Stomach (tissue), 8 donors: ENCODE measurements at regions not wholly inside any gene's neighbourhood (a gene's known extent, or its start where the extent isn't known, plus 50 kb on each side); places are given as distances from the start of the nearest gene placed in this dataset.
A peak's percentile ranks its signal among the peaks of the same experiment; 100 is the strongest.

Experiments used
- DNase-seq, 2 donors: peaks; one replicate each; pipeline versions ENCODE4 v3.0.0 to v3.0.0-alpha.2; 2013 to 2019
- H3K27ac ChIP-seq, 5 donors: fragments of 200-600 bp in 4 of 5; sonication (generic) in 4 of 5; one replicate each; pipeline ENCODE4 v1.5.1; 2013 to 2019; ENCODE audit warnings: mild to moderate bottlenecking in 1 of 5, moderate library complexity in 1 of 5
- H3K27me3 ChIP-seq, 3 donors: fragments of 200-600 bp; sonication (generic); one replicate each; pipeline ENCODE4 v1.5.1; 2017 to 2019; ENCODE audit warnings: mixed run types in 1 of 3
- H3K36me3 ChIP-seq, 4 donors: fragments of 200-600 bp; sonication (generic); 1 replicate in 3 of 4; 2 replicates in 1 of 4; pipeline ENCODE4 v1.5.1; 2016 to 2019
- H3K4me1 ChIP-seq, 4 donors: fragments of 200-600 bp; sonication (generic); one replicate each; pipeline ENCODE4 v1.5.1; 2016 to 2019
- H3K4me3 ChIP-seq, 4 donors: fragments of 200-600 bp; sonication (generic) in 3 of 4; one replicate each; pipeline ENCODE4 v1.5.1; 2016 to 2019; ENCODE audit warnings: mild to moderate bottlenecking in 1 of 4
- H3K9me3 ChIP-seq, 4 donors: fragments of 200-600 bp; sonication (generic); one replicate each; pipeline ENCODE4 v1.5.1; 2016 to 2019
- CTCF ChIP-seq, 7 experiments: fragments of 450-650 bp in 4 of 7; fragments of 200-600 bp in 3 of 7; sonication (generic) in 3 of 7; IDR thresholded peaks; one replicate each; pipeline ENCODE4 v1.5.1; 2016 to 2019; ENCODE audit warnings: antibody characterized with exemption in 7 of 7, control low read depth in 2 of 7, mild to moderate bottlenecking in 1 of 7
- EP300 ChIP-seq: sonication (generic); formaldehyde crosslinking; IDR thresholded peaks from one replicate; pipeline ENCODE4 v1.6.1; 2017; ENCODE audit warnings: antibody characterized with exemption
- POLR2A ChIP-seq, 4 donors: fragments of 450-650 bp; IDR thresholded peaks; one replicate each; pipeline ENCODE4 v1.6.1; 2016; ENCODE audit warnings: antibody characterized with exemption in 4 of 4, control low read depth in 2 of 4, mild to moderate bottlenecking in 1 of 4, moderate library complexity in 1 of 4
- POLR2AphosphoS5 ChIP-seq, 3 donors: sonication (generic); formaldehyde crosslinking; IDR thresholded peaks; one replicate each; pipeline ENCODE4 v1.6.1; 2016; ENCODE audit warnings: antibody characterized with exemption in 3 of 3
- WGBS, 5 donors: extraction: QIAGEN DNeasy Blood & Tissue Kit in 3 of 5; methylation state at CpG; one replicate each; pipeline versions ENCODE4 v1.1.5 to v1.1.7; 2013 to 2018; 5-methylcytosine and 5-hydroxymethylcytosine counted together
- intact Hi-C: fragments of 100-400 bp; cut with DNase I; formaldehyde crosslinking; loops from one replicate; pipeline ENCODE4 v1.15.1; 2023; ENCODE audit warnings: low total_unique reads
- donor health status: healthy with polysubstance abuse.
- donor health status: Bipolar disorder and iron deficiency.
- donor health status: healthy.

GRCh38 chr1:69148731-69149130, 419.0 kb upstream of the LRRC7 start:
- intact Hi-C loops, result no loop called here
- 64 to 78% (median 68%) methylated on average over 1 of the region's 1 CpG for WGBS, 5 donors

GRCh38 chr1:69157046-69157756, 410.5 kb upstream of the LRRC7 start:
- intact Hi-C loops, result no loop called here
- no peaks in the 10 kb centered on the region for H3K9me3 ChIP-seq
- no peaks in the 10 kb centered on the region for H3K36me3 ChIP-seq
- DNase-seq, result no peak
- no peak overlapping the region for H3K27ac ChIP-seq
- H3K27me3 ChIP-seq, result no peaks in the 10 kb centered on the region
- H3K4me1 ChIP-seq, result no peaks in the 10 kb centered on the region
- WGBS, 5 donors, result 90 to 100% (median 91%) methylated on average over 2 of the region's 2 CpGs
- no peak overlapping the region for H3K4me3 ChIP-seq
- no peak for TF ChIP-seq CTCF (IDR thresholded peaks at IDR 0.05)
- TF ChIP-seq POLR2AphosphoS5 (IDR thresholded peaks at IDR 0.05), result no peak
- TF ChIP-seq POLR2A (IDR thresholded peaks at IDR 0.05), result no peak
- no peak for TF ChIP-seq EP300

More at GRCh38 chr1:69148731-69149130, 419.0 kb upstream of the LRRC7 start:
- H3K4me1 ChIP-seq, result no peaks in the 10 kb centered on the region
- H3K27ac ChIP-seq, result no peak overlapping the region
- no peaks in the 10 kb centered on the region for H3K36me3 ChIP-seq
- TF ChIP-seq POLR2A (IDR thresholded peaks at IDR 0.05) (no peak), EP300 (no peak), POLR2AphosphoS5 (IDR thresholded peaks at IDR 0.05) (no peak), CTCF (IDR thresholded peaks at IDR 0.05) (no peak)
- no peaks in the 10 kb centered on the region for H3K27me3 ChIP-seq
- DNase-seq, result peak in 1 of 2 donors; percentile 52
- H3K9me3 ChIP-seq, result no peaks in the 10 kb centered on the region
- H3K4me3 ChIP-seq, result no peak overlapping the region

DNA sequence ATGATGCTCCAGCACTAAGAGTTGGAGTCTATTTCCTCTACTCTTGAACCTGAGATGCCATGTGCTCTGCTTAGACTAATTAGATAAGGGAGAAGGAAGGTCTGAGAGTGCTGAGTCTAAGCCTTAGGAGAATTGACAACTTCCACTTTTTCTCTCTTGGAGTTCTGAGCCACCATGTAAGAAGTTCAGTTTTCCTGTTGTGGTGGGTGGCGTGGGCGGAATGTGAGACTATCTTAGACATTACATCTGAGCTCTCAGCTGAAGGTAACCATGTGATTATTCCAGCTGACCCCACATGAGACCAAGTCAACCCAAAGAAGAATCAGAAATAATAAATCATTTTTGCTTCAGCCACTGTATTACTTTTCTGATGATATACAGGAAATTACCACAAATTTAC, 404.5 kb upstream of the LRRC7 start:
- no peak overlapping the region for H3K27ac ChIP-seq
- WGBS, 5 donors, result 92 to 95% (median 93%) methylated on average over 2 of the region's 2 CpGs

DNA sequence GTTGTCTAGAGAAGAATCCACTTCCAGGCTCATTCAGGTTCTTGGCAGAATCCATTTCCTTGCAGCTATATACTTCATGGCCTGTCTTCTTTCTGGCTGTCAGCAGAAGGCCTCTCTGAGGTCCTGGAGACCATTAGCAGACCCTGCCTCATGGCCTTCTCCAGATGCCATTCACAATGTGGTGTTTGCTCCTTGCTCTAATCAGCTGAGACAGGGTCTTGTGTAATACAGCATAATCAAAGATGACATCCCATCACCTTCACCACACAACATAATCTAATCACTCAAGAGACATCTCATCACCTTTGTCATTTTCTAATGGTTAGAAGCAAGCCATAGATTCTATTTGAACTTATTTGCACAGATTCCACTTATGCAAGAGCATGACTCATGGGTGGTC, 403.9 kb upstream of the LRRC7 start:
- DNase-seq, result no peak
- Histone ChIP-seq H3K27me3 (no peaks in the 10 kb centered on the region), H3K9me3 (no peaks in the 10 kb centered on the region), H3K36me3 (no peaks in the 10 kb centered on the region), H3K4me1 (no peaks in the 10 kb centered on the region), H3K27ac (no peak overlapping the region), H3K4me3 (no peak overlapping the region)
- intact Hi-C loops, result no loop called here
- no peak for TF ChIP-seq CTCF (IDR thresholded peaks at IDR 0.05)
- no peak for TF ChIP-seq POLR2AphosphoS5 (IDR thresholded peaks at IDR 0.05)
- TF ChIP-seq POLR2A (IDR thresholded peaks at IDR 0.05), result no peak
- TF ChIP-seq EP300, result no peak

More for the DNA sequence above, 404.5 kb upstream of the LRRC7 start:
- DNase-seq, result no peak
- Histone ChIP-seq H3K27me3 (no peaks in the 10 kb centered on the region), H3K9me3 (no peaks in the 10 kb centered on the region), H3K4me1 (no peaks in the 10 kb centered on the region), H3K36me3 (no peaks in the 10 kb centered on the region), H3K4me3 (no peak overlapping the region)
- TF ChIP-seq POLR2A (IDR thresholded peaks at IDR 0.05) (no peak), POLR2AphosphoS5 (IDR thresholded peaks at IDR 0.05) (no peak)
- intact Hi-C loops, result no loop called here

DNA sequence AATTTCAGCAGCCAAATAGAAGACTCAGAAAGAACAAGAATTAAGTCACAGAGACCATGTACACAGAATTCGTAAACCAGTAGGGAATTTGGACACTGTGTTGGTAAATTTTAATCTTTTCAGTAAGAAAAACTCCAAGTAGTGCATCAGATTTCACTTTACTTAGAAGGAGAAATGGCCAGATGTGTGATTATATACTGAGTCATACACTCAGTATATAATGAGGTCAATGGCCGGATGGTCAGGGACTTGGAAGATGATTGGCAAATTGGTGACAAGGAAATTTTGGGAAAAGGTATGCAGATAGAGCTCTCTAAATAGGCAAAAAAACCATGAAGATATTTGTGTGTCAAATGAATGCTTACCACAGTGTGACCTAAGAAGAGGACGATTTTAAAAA, 399.8 kb upstream of the LRRC7 start:
- no peak for DNase-seq
- H3K36me3 ChIP-seq, result no peaks in the 10 kb centered on the region
- WGBS, 5 donors, result 76 to 85% (median 78%) methylated on average over 3 of the region's 3 CpGs

More for the DNA sequence above, 399.8 kb upstream of the LRRC7 start:
- no peak overlapping the region for H3K4me3 ChIP-seq
- H3K9me3 ChIP-seq, result peaks cover 0 to 19% (median 7%) of the 10 kb centered on the region in 4 donors
- H3K4me1 ChIP-seq, result no peaks in the 10 kb centered on the region
- H3K27ac ChIP-seq, result no peak overlapping the region
- intact Hi-C loops, result no loop called here
- TF ChIP-seq POLR2AphosphoS5 (IDR thresholded peaks at IDR 0.05) (no peak), EP300 (no peak), CTCF (IDR thresholded peaks at IDR 0.05) (no peak), POLR2A (IDR thresholded peaks at IDR 0.05) (no peak)
- H3K27me3 ChIP-seq, result no peaks in the 10 kb centered on the region
